Cardiac fibroblast (primary cell): ENCODE measurements at regions not wholly inside any gene's neighbourhood (a gene's known extent, or its start where the extent isn't known, plus 50 kb on each side); places are given as distances from the start of the nearest gene placed in this dataset.

Experiments used
- DNase-seq, 2 donors: peaks; one replicate each; pipeline versions ENCODE4 v3.0.0 to v3.0.0-alpha.2; 2010; ENCODE audit warnings: low read depth in 2 of 2
- H3K4me3 ChIP-seq, 2 donors: replicated peaks in 1 of 2; 1 replicate in 1 of 2; 2 replicates in 1 of 2; pipeline ENCODE4 v1.5.1; 2011; ENCODE audit warnings: low read depth in 2 of 2, low read length in 2 of 2, mild to moderate bottlenecking in 2 of 2, moderate library complexity in 1 of 2
- CTCF ChIP-seq: IDR thresholded peaks from one replicate; pipeline ENCODE4 v1.5.1; 2011; ENCODE audit warnings: low read depth, mild to moderate bottlenecking, low read length, inconsistent platforms

GRCh38 chr1:187948170-187948794 is 1119.5 kb downstream of the PLA2G4A start:
- no peak overlapping the region for H3K4me3 ChIP-seq
- no peak for DNase-seq
- no peak for TF ChIP-seq CTCF

GRCh38 chr1:187949567-187949966 is 1120.8 kb downstream of the PLA2G4A start:
- no peak overlapping the region for H3K4me3 ChIP-seq
- no peak for TF ChIP-seq CTCF
- DNase-seq: no peak

GRCh38 chr1:187951817-187952216 is 1123.1 kb downstream of the PLA2G4A start:
- no peak for DNase-seq
- TF ChIP-seq CTCF: no peak
- H3K4me3 ChIP-seq: no peak overlapping the region

GRCh38 chr1:187952446-187952845 is 1123.7 kb downstream of the PLA2G4A start:
- no peak overlapping the region for H3K4me3 ChIP-seq
- DNase-seq: no peak
- no peak for TF ChIP-seq CTCF

GRCh38 chr1:187956975-187957374 is 1128.2 kb downstream of the PLA2G4A start:
- H3K4me3 ChIP-seq: no peak overlapping the region
- no peak for TF ChIP-seq CTCF
- no peak for DNase-seq

- no peak for DNase-seq
- no peak overlapping the region for H3K4me3 ChIP-seq
- TF ChIP-seq CTCF: no peak
These were observed 1129.5 kb downstream of the PLA2G4A start for GRCh38 chr1:187958207-187958606.

GRCh38 chr1:187959062-187959461 is 1130.3 kb downstream of the PLA2G4A start:
- H3K4me3 ChIP-seq: no peak overlapping the region
- DNase-seq: no peak
- no peak for TF ChIP-seq CTCF
